ENCODE measurements at regions not wholly inside any gene's neighbourhood (a gene's known extent, or its start where the extent isn't known, plus 50 kb on each side); places are given as distances from the start of the nearest gene placed in this dataset.
"Not testable (repeated sequence)": the region's sequence is repeated elsewhere in the genome, so short reads cannot be mapped to it uniquely, and the experiment has no call there.

- no peaks in the 10 kb centered on the region for H3K36me3 ChIP-seq (ENCODE audit: insufficient read depth, low read length, poor library complexity, severe bottlenecking)
- H3K4me3 ChIP-seq (ENCODE audit: low read depth, low read length, poor library complexity, severe bottlenecking) = no peak overlapping the region
- ChIA-PET CTCF (no interaction called here), POLR2A (ENCODE audit: low non-redundant PET) (no interaction called here)
- no peak for DNase-seq (ENCODE audit: low spot score)
- no peaks in the 10 kb centered on the region for H3K4me1 ChIP-seq (ENCODE audit: insufficient read depth, low read length, poor library complexity, severe bottlenecking)
- no peak for TF ChIP-seq EZH2 (IDR thresholded peaks at IDR 0.05; ENCODE audit: borderline replicate concordance, low read depth, low read length, poor library complexity, severe bottlenecking)
- no peak for TF ChIP-seq CTCF (conservative IDR thresholded peaks at IDR 0.05; ENCODE audit: low read depth, low read length)
- H3K27me3 ChIP-seq (replicated peaks; ENCODE audit: insufficient read depth, low read depth, low read length, poor library complexity) = no peaks in the 10 kb centered on the region
- intact Hi-C loops (cut with micrococcal nuclease; ENCODE audit: unreplicated experiment) = no loop called here
- no TSS peak for BruUV-seq (replicated peaks)
- H3K9me3 ChIP-seq (ENCODE audit: low read depth, low read length, poor library complexity, severe bottlenecking) = no peaks in the 10 kb centered on the region
- H3K27ac ChIP-seq (ENCODE audit: low read depth, low read length, poor library complexity, severe bottlenecking) = no peak overlapping the region
These were observed 61.8 kb upstream of the PTGFRN start for GRCh38 chr1:116847688-116848531.

- TF ChIP-seq EZH2 (IDR thresholded peaks at IDR 0.05; ENCODE audit: borderline replicate concordance, low read depth, low read length, poor library complexity, severe bottlenecking) (no peak), CTCF (conservative IDR thresholded peaks at IDR 0.05; ENCODE audit: low read depth, low read length) (no peak)
- POLR2A ChIA-PET (ENCODE audit: low non-redundant PET) = no interaction called here
- Histone ChIP-seq H3K27ac (ENCODE audit: low read depth, low read length, poor library complexity, severe bottlenecking) (no peak overlapping the region), H3K27me3 (replicated peaks; ENCODE audit: insufficient read depth, low read depth, low read length, poor library complexity) (no peaks in the 10 kb centered on the region), H3K9me3 (ENCODE audit: low read depth, low read length, poor library complexity, severe bottlenecking) (no peaks in the 10 kb centered on the region), H3K4me3 (ENCODE audit: low read depth, low read length, poor library complexity, severe bottlenecking) (no peak overlapping the region), H3K36me3 (ENCODE audit: insufficient read depth, low read length, poor library complexity, severe bottlenecking) (no peaks in the 10 kb centered on the region), H3K4me1 (ENCODE audit: insufficient read depth, low read length, poor library complexity, severe bottlenecking) (peaks cover 20% of the 10 kb centered on the region)
- intact Hi-C loops (cut with micrococcal nuclease; ENCODE audit: unreplicated experiment) = no loop called here
- CTCF ChIA-PET = no interaction called here
- DNase-seq (ENCODE audit: low spot score) = no peak
- no TSS peak for BruUV-seq (replicated peaks)
These were observed 59.3 kb upstream of the PTGFRN start for GRCh38 chr1:116850436-116850835.

- H3K4me3 ChIP-seq (ENCODE audit: low read depth, low read length, poor library complexity, severe bottlenecking); DNase-seq (ENCODE audit: low spot score); POLR2A ChIA-PET (ENCODE audit: low non-redundant PET); intact Hi-C loops (cut with micrococcal nuclease; ENCODE audit: unreplicated experiment); H3K27ac ChIP-seq (ENCODE audit: low read depth, low read length, poor library complexity, severe bottlenecking); H3K27me3 ChIP-seq (replicated peaks; ENCODE audit: insufficient read depth, low read depth, low read length, poor library complexity); H3K9me3 ChIP-seq (ENCODE audit: low read depth, low read length, poor library complexity, severe bottlenecking); BruUV-seq (replicated peaks); H3K36me3 ChIP-seq (ENCODE audit: insufficient read depth, low read length, poor library complexity, severe bottlenecking); CTCF ChIA-PET: not testable (repeated sequence)
- H3K4me1 ChIP-seq (ENCODE audit: insufficient read depth, low read length, poor library complexity, severe bottlenecking) = peaks cover 28% of the 10 kb centered on the region
These were observed 58.5 kb upstream of the PTGFRN start for GRCh38 chr1:116851189-116851588.

- TF ChIP-seq EZH2 (IDR thresholded peaks at IDR 0.05; ENCODE audit: borderline replicate concordance, low read depth, low read length, poor library complexity, severe bottlenecking) = no peak
- CTCF ChIA-PET = interaction anchor here (1.1 kb wide), 1 partner anchor 433 kb away, joined by 3 read pairs; no protein-coding TSS in a partner anchor
These were observed 57.9 kb upstream of the PTGFRN start for GRCh38 chr1:116851846-116852245.

More at GRCh38 chr1:116851846-116852245, 57.9 kb upstream of the PTGFRN start:
- no peak overlapping the region for H3K27ac ChIP-seq (ENCODE audit: low read depth, low read length, poor library complexity, severe bottlenecking)
- H3K9me3 ChIP-seq (ENCODE audit: low read depth, low read length, poor library complexity, severe bottlenecking) = no peaks in the 10 kb centered on the region
- no peaks in the 10 kb centered on the region for H3K27me3 ChIP-seq (replicated peaks; ENCODE audit: insufficient read depth, low read depth, low read length, poor library complexity)
- no peaks in the 10 kb centered on the region for H3K36me3 ChIP-seq (ENCODE audit: insufficient read depth, low read length, poor library complexity, severe bottlenecking)
- DNase-seq (ENCODE audit: low spot score) = no peak
- no peak overlapping the region for H3K4me3 ChIP-seq (ENCODE audit: low read depth, low read length, poor library complexity, severe bottlenecking)
- BruUV-seq (replicated peaks) = no TSS peak
- intact Hi-C loops (cut with micrococcal nuclease; ENCODE audit: unreplicated experiment) = no loop called here
- H3K4me1 ChIP-seq (ENCODE audit: insufficient read depth, low read length, poor library complexity, severe bottlenecking) = peaks cover 35% of the 10 kb centered on the region
- POLR2A ChIA-PET (ENCODE audit: low non-redundant PET) = no interaction called here
